Upper lobe of left lung (tissue), 6 donors: ENCODE measurements at regions not wholly inside any gene's neighbourhood (a gene's known extent, or its start where the extent isn't known, plus 50 kb on each side); places are given as distances from the start of the nearest gene placed in this dataset.

Source experiments
- ATAC-seq, 2 donors: fragments of 200-7000 bp; cut with Tn5 transposase; one replicate each; pipeline ENCODE4 v1.9.1; 2022; ENCODE audit warnings: mild to moderate bottlenecking in 2 of 2, moderate library complexity in 2 of 2; ENCODE audit not compliant: low FRiP score in 2 of 2
- DNase-seq, 2 donors: peaks; one replicate each; pipeline ENCODE4 v3.0.0-alpha.2; 2019 to 2020
- H3K27ac ChIP-seq, 4 donors: fragments of 200-600 bp; sonication (generic); one replicate each; pipeline ENCODE4 v1.5.1; 2016 to 2019
- H3K27me3 ChIP-seq, 4 donors: fragments of 200-600 bp; sonication (generic); one replicate each; pipeline ENCODE4 v1.5.1; 2017 to 2019
- H3K36me3 ChIP-seq, 4 donors: fragments of 200-600 bp; sonication (generic); one replicate each; pipeline ENCODE4 v1.5.1; 2016 to 2019
- H3K4me1 ChIP-seq, 4 donors: fragments of 200-600 bp; sonication (generic); one replicate each; pipeline ENCODE4 v1.5.1; 2018 to 2019
- H3K4me3 ChIP-seq, 4 donors: fragments of 200-600 bp; sonication (generic); one replicate each; pipeline ENCODE4 v1.5.1; 2017 to 2019; ENCODE audit warnings: mild to moderate bottlenecking in 2 of 4, moderate library complexity in 1 of 4
- H3K9me3 ChIP-seq, 4 donors: fragments of 200-600 bp; sonication (generic); one replicate each; pipeline ENCODE4 v1.5.1; 2018 to 2019
- CTCF ChIP-seq, 6 experiments: fragments of 450-650 bp in 4 of 6; fragments of 200-600 bp in 2 of 6; sonication (generic) in 2 of 6; IDR thresholded peaks; one replicate each; pipeline ENCODE4 v1.5.1; 2016 to 2019; ENCODE audit warnings: antibody characterized with exemption in 6 of 6
- EP300 ChIP-seq, 4 donors: sonication (generic); formaldehyde crosslinking; IDR thresholded peaks; one replicate each; pipeline ENCODE4 v1.5.1; 2017; ENCODE audit warnings: antibody characterized with exemption in 4 of 4, control low read depth in 2 of 4
- POLR2A ChIP-seq, 4 donors: fragments of 450-650 bp; IDR thresholded peaks; one replicate each; pipeline ENCODE4 v1.5.1; 2016 to 2017; ENCODE audit warnings: antibody characterized with exemption in 4 of 4, mild to moderate bottlenecking in 2 of 4
- POLR2AphosphoS5 ChIP-seq, 2 donors: sonication (generic); formaldehyde crosslinking; IDR thresholded peaks; one replicate each; pipeline ENCODE4 v1.5.1; 2017; ENCODE audit warnings: antibody characterized with exemption in 2 of 2
- WGBS, 2 donors: methylation state at CpG; one replicate each; pipeline ENCODE4 v1.1.5; 2017 to 2018; 5-methylcytosine and 5-hydroxymethylcytosine counted together
- donor health status: DM: no; HTN: no; CAD: no; lungs with moderate emphysema.
- donor health status: DM: no; HTN: yes; CAD: no; lungs with severe emphysema.

- Histone ChIP-seq H3K9me3 (no peaks in the 10 kb centered on the region), H3K4me3 (no peak overlapping the region), H3K36me3 (no peaks in the 10 kb centered on the region), H3K4me1 (no peaks in the 10 kb centered on the region), H3K27ac (no peak overlapping the region), H3K27me3 (no peaks in the 10 kb centered on the region)
- TF ChIP-seq EP300 (IDR thresholded peaks at IDR 0.05) (no peak), CTCF (IDR thresholded peaks at IDR 0.05) (no peak)
- 88 to 97% methylated on average over 2 of the region's 2 CpGs for WGBS, 2 donors
- no peak for ATAC-seq
- DNase-seq = no peak
Measured at GRCh38 chr3:34924961-34925360, 714.4 kb upstream of the ARPP21 start.

GRCh38 chr3:34925851-34926250, 713.5 kb upstream of the ARPP21 start:
- no peak for DNase-seq
- peaks cover 0 to 3% (median 0%) of the 10 kb centered on the region in 4 donors for H3K9me3 ChIP-seq
- 86 to 96% methylated on average over 1 of the region's 1 CpG for WGBS, 2 donors
- H3K27me3 ChIP-seq = no peaks in the 10 kb centered on the region
- no peak for ATAC-seq
- TF ChIP-seq POLR2AphosphoS5 (IDR thresholded peaks at IDR 0.05) (no peak), POLR2A (IDR thresholded peaks at IDR 0.05) (no peak), CTCF (IDR thresholded peaks at IDR 0.05) (no peak), EP300 (IDR thresholded peaks at IDR 0.05) (no peak)
- no peaks in the 10 kb centered on the region for H3K36me3 ChIP-seq
- no peak overlapping the region for H3K4me3 ChIP-seq
- H3K27ac ChIP-seq = no peak overlapping the region
- no peaks in the 10 kb centered on the region for H3K4me1 ChIP-seq

GRCh38 chr3:34929036-34929435, 710.3 kb upstream of the ARPP21 start:
- DNase-seq (no peak), ATAC-seq (no peak)
- Histone ChIP-seq H3K9me3 (peaks cover 0 to 3% (median 0%) of the 10 kb centered on the region in 4 donors), H3K36me3 (no peaks in the 10 kb centered on the region), H3K27ac (no peak overlapping the region), H3K4me3 (no peak overlapping the region), H3K4me1 (no peaks in the 10 kb centered on the region), H3K27me3 (no peaks in the 10 kb centered on the region)
- no peak for TF ChIP-seq EP300 (IDR thresholded peaks at IDR 0.05)
- no peak for TF ChIP-seq POLR2AphosphoS5 (IDR thresholded peaks at IDR 0.05)
- no peak for TF ChIP-seq POLR2A (IDR thresholded peaks at IDR 0.05)
- TF ChIP-seq CTCF (IDR thresholded peaks at IDR 0.05) = no peak

GRCh38 chr3:34934660-34935059, 704.7 kb upstream of the ARPP21 start:
- peaks cover 0 to 3% (median 0%) of the 10 kb centered on the region in 4 donors for H3K9me3 ChIP-seq
- TF ChIP-seq EP300 (IDR thresholded peaks at IDR 0.05) (no peak), POLR2AphosphoS5 (IDR thresholded peaks at IDR 0.05) (no peak), CTCF (IDR thresholded peaks at IDR 0.05) (no peak), POLR2A (IDR thresholded peaks at IDR 0.05) (no peak)
- DNase-seq (no peak), ATAC-seq (no peak)
- no peak overlapping the region for H3K27ac ChIP-seq
- no peak overlapping the region for H3K4me3 ChIP-seq
- H3K4me1 ChIP-seq = no peaks in the 10 kb centered on the region
- H3K27me3 ChIP-seq = no peaks in the 10 kb centered on the region
- no peaks in the 10 kb centered on the region for H3K36me3 ChIP-seq

- no peak for ATAC-seq
- WGBS, 2 donors = 86 to 91% methylated on average over 1 of the region's 1 CpG
Measured at GRCh38 chr3:34938784-34939183, 700.5 kb upstream of the ARPP21 start.

More at GRCh38 chr3:34938784-34939183, 700.5 kb upstream of the ARPP21 start:
- TF ChIP-seq POLR2AphosphoS5 (IDR thresholded peaks at IDR 0.05) = no peak
- no peak for TF ChIP-seq POLR2A (IDR thresholded peaks at IDR 0.05)
- no peak for TF ChIP-seq CTCF (IDR thresholded peaks at IDR 0.05)
- TF ChIP-seq EP300 (IDR thresholded peaks at IDR 0.05) = no peak
- H3K27me3 ChIP-seq = no peaks in the 10 kb centered on the region
- H3K9me3 ChIP-seq = no peaks in the 10 kb centered on the region
- DNase-seq = no peak
- no peaks in the 10 kb centered on the region for H3K4me1 ChIP-seq
- no peak overlapping the region for H3K27ac ChIP-seq
- no peaks in the 10 kb centered on the region for H3K36me3 ChIP-seq
- H3K4me3 ChIP-seq = no peak overlapping the region
